HL-60 (cell line): ENCODE measurements at regions not wholly inside any gene's neighbourhood (a gene's known extent, or its start where the extent isn't known, plus 50 kb on each side); places are given as distances from the start of the nearest gene placed in this dataset.

Source experiments
- DNase-seq, 2 experiments: peaks; one replicate each; pipeline ENCODE4 v3.0.0-alpha.2; 2010 to 2020; ENCODE audit warnings: low read depth in 1 of 2, low spot score in 1 of 2
- H3K27ac ChIP-seq: fragments of 250-450 bp; sonication (Bioruptor Pico); replicated peaks from 2 replicates; pipeline ENCODE4 v1.5.1; 2020; ENCODE audit warnings: mild to moderate bottlenecking, moderate library complexity
- H3K27me3 ChIP-seq: fragments of 250-450 bp; sonication (Bioruptor Pico); 2 replicates; pipeline ENCODE4 v1.5.1; 2021; ENCODE audit warnings: mild to moderate bottlenecking, moderate library complexity; ENCODE audit not compliant: insufficient read depth, poor library complexity, severe bottlenecking
- H3K4me3 ChIP-seq: replicated peaks from 2 replicates; pipeline ENCODE4 v1.5.1; 2011; ENCODE audit warnings: mild to moderate bottlenecking, control low read depth, low read length; ENCODE audit not compliant: insufficient read depth
- CTCF ChIP-seq: IDR thresholded peaks from one replicate; pipeline ENCODE4 v1.5.1; 2011; ENCODE audit warnings: low read length, control low read depth, inconsistent platforms; ENCODE audit not compliant: insufficient read depth
- GABPA ChIP-seq: IDR thresholded peaks from 2 replicates; pipeline ENCODE4 v1.6.1; 2012; ENCODE audit warnings: low read depth
- POLR2AphosphoS5 ChIP-seq: IDR thresholded peaks from 2 replicates; pipeline ENCODE4 v1.6.1; 2012; ENCODE audit warnings: low read depth
- REST ChIP-seq: IDR thresholded peaks from 2 replicates; pipeline ENCODE4 v1.6.1; 2012; ENCODE audit warnings: low read depth; ENCODE audit not compliant: insufficient replicate concordance
- SPI1 ChIP-seq: IDR thresholded peaks from 2 replicates; pipeline ENCODE4 v1.6.1; 2012; ENCODE audit warnings: low read depth, mild to moderate bottlenecking, borderline replicate concordance

- no peak overlapping the region for H3K4me3 ChIP-seq
- no peaks in the 10 kb centered on the region for H3K27me3 ChIP-seq
- TF ChIP-seq CTCF (no peak), REST (no peak), POLR2AphosphoS5 (no peak), GABPA (no peak), SPI1 (no peak)
- no peak overlapping the region for H3K27ac ChIP-seq
- no peak for DNase-seq
These were observed 79.9 kb upstream of the OTOS start for GRCh38 chr2:240220371-240220770.

- TF ChIP-seq GABPA (no peak), POLR2AphosphoS5 (no peak), CTCF (no peak), REST (no peak), SPI1 (no peak)
These were observed 83.2 kb upstream of the OTOS start for GRCh38 chr2:240223631-240224030.

GRCh38 chr2:240224676-240225075, 84.2 kb upstream of the OTOS start:
- H3K27me3 ChIP-seq: no peaks in the 10 kb centered on the region
- H3K27ac ChIP-seq: no peak overlapping the region
- no peak for DNase-seq
- no peak for TF ChIP-seq SPI1
- TF ChIP-seq GABPA: no peak
- TF ChIP-seq REST: no peak
- no peak overlapping the region for H3K4me3 ChIP-seq

More at GRCh38 chr2:240223631-240224030, 83.2 kb upstream of the OTOS start:
- Histone ChIP-seq H3K27me3 (no peaks in the 10 kb centered on the region), H3K4me3 (no peak overlapping the region), H3K27ac (no peak overlapping the region)
- no peak for DNase-seq

GRCh38 chr2:240225131-240225530, 84.7 kb upstream of the OTOS start:
- H3K4me3 ChIP-seq: no peak overlapping the region
- H3K27me3 ChIP-seq: no peaks in the 10 kb centered on the region
- no peak for TF ChIP-seq REST
- no peak for TF ChIP-seq GABPA
- no peak for TF ChIP-seq SPI1
- no peak for TF ChIP-seq POLR2AphosphoS5
- no peak for TF ChIP-seq CTCF
- no peak for DNase-seq
- no peak overlapping the region for H3K27ac ChIP-seq
